ENCODE measurements at regions not wholly inside any gene's neighbourhood (a gene's known extent, or its start where the extent isn't known, plus 50 kb on each side); places are given as distances from the start of the nearest gene placed in this dataset.
A peak's percentile ranks its signal among the peaks of the same experiment; 100 is the strongest.
"Not testable (repeated sequence)": the region's sequence is repeated elsewhere in the genome, so short reads cannot be mapped to it uniquely, and the experiment has no call there.

GRCh38 chr5:58312299-58312698, 147.6 kb downstream of the PLK2 start:
- H3K36me3 ChIP-seq (replicated peaks) = no peaks in the 10 kb centered on the region
- H3K4me1 ChIP-seq = no peaks in the 10 kb centered on the region
- in situ Hi-C loops (cut with MboI; ENCODE audit: low sequenced_read_pairs) = no loop called here
- H3K4me3 ChIP-seq = no peak overlapping the region
- H3K27me3 ChIP-seq (ENCODE audit: low read depth) = no peaks in the 10 kb centered on the region
- H3K9me3 ChIP-seq = no peaks in the 10 kb centered on the region
- no peak for DNase-seq (ENCODE audit: low spot score in 2 of 2)

GRCh38 chr5:58311526-58311925, 148.4 kb downstream of the PLK2 start:
- no peak overlapping the region for H3K4me3 ChIP-seq
- H3K27me3 ChIP-seq (ENCODE audit: low read depth) = no peaks in the 10 kb centered on the region
- in situ Hi-C loops (cut with MboI; ENCODE audit: low sequenced_read_pairs) = no loop called here
- no peaks in the 10 kb centered on the region for H3K36me3 ChIP-seq (replicated peaks)
- DNase-seq (ENCODE audit: low spot score in 2 of 2) = no peak
- no peaks in the 10 kb centered on the region for H3K4me1 ChIP-seq
- no peaks in the 10 kb centered on the region for H3K9me3 ChIP-seq

GRCh38 chr5:58308384-58308783, 151.5 kb downstream of the PLK2 start:
- H3K4me1 ChIP-seq; in situ Hi-C loops (cut with MboI; ENCODE audit: low sequenced_read_pairs); DNase-seq (ENCODE audit: low spot score in 2 of 2): not testable (repeated sequence)

GRCh38 chr5:58300346-58300895, 159.5 kb downstream of the PLK2 start:
- in situ Hi-C loops (cut with MboI; ENCODE audit: low sequenced_read_pairs) = no loop called here
- DNase-seq (ENCODE audit: low spot score in 2 of 2) = no peak
- no peak overlapping the region for H3K4me3 ChIP-seq
- no peaks in the 10 kb centered on the region for H3K36me3 ChIP-seq (replicated peaks)
- H3K27me3 ChIP-seq (ENCODE audit: low read depth) = no peaks in the 10 kb centered on the region
- no peaks in the 10 kb centered on the region for H3K9me3 ChIP-seq
- no peaks in the 10 kb centered on the region for H3K4me1 ChIP-seq

More at GRCh38 chr5:58308384-58308783, 151.5 kb downstream of the PLK2 start:
- H3K36me3 ChIP-seq (replicated peaks); H3K4me3 ChIP-seq; H3K9me3 ChIP-seq; H3K27me3 ChIP-seq (ENCODE audit: low read depth): not testable (repeated sequence)

- Histone ChIP-seq H3K4me3 (no peak overlapping the region), H3K9me3 (no peaks in the 10 kb centered on the region), H3K4me1 (no peaks in the 10 kb centered on the region), H3K36me3 (replicated peaks) (no peaks in the 10 kb centered on the region), H3K27me3 (ENCODE audit: low read depth) (no peaks in the 10 kb centered on the region)
- no peak for DNase-seq (ENCODE audit: low spot score in 2 of 2)
- in situ Hi-C loops (cut with MboI; ENCODE audit: low sequenced_read_pairs) = no loop called here
These were observed 160.6 kb downstream of the PLK2 start for GRCh38 chr5:58299256-58299655.

GRCh38 chr5:58294598-58295305, 165.1 kb downstream of the PLK2 start:
- Histone ChIP-seq H3K27me3 (ENCODE audit: low read depth) (no peaks in the 10 kb centered on the region), H3K4me1 (no peaks in the 10 kb centered on the region), H3K4me3 (no peak overlapping the region), H3K9me3 (no peaks in the 10 kb centered on the region), H3K36me3 (replicated peaks) (no peaks in the 10 kb centered on the region)
- no peak for DNase-seq (ENCODE audit: low spot score in 2 of 2)
- in situ Hi-C loops (cut with MboI; ENCODE audit: low sequenced_read_pairs) = no loop called here

- H3K27me3 ChIP-seq (ENCODE audit: low read depth); in situ Hi-C loops (cut with MboI; ENCODE audit: low sequenced_read_pairs); H3K4me1 ChIP-seq; H3K36me3 ChIP-seq (replicated peaks); H3K4me3 ChIP-seq; H3K9me3 ChIP-seq: not testable (repeated sequence)
- peak in 1 of 2 experiments; percentile 7 for DNase-seq (ENCODE audit: low spot score in 2 of 2)
These were observed 171.6 kb downstream of the PLK2 start for GRCh38 chr5:58288275-58288674.

- Histone ChIP-seq H3K36me3 (replicated peaks) (no peaks in the 10 kb centered on the region), H3K9me3 (no peaks in the 10 kb centered on the region)
- in situ Hi-C loops (cut with MboI; ENCODE audit: low sequenced_read_pairs) = no loop called here
These were observed 173.1 kb downstream of the PLK2 start for GRCh38 chr5:58286741-58287140.

GRCh38 chr5:58285900-58286299, 174.0 kb downstream of the PLK2 start:
- Histone ChIP-seq H3K27me3 (ENCODE audit: low read depth) (no peaks in the 10 kb centered on the region; the same call in 1 of the 2 replicates), H3K4me1 (no peaks in the 10 kb centered on the region), H3K9me3 (no peaks in the 10 kb centered on the region), H3K36me3 (replicated peaks) (no peaks in the 10 kb centered on the region), H3K4me3 (no peak overlapping the region)
- in situ Hi-C loops (cut with MboI; ENCODE audit: low sequenced_read_pairs) = no loop called here
- DNase-seq (ENCODE audit: low spot score in 2 of 2) = no peak

More at GRCh38 chr5:58286741-58287140, 173.1 kb downstream of the PLK2 start:
- no peak for DNase-seq (ENCODE audit: low spot score in 2 of 2)
- no peaks in the 10 kb centered on the region for H3K4me1 ChIP-seq
- H3K27me3 ChIP-seq (ENCODE audit: low read depth) = no peaks in the 10 kb centered on the region; the same call in 1 of the 2 replicates
- H3K4me3 ChIP-seq = no peak overlapping the region

- Histone ChIP-seq H3K9me3 (no peaks in the 10 kb centered on the region), H3K36me3 (replicated peaks) (no peaks in the 10 kb centered on the region), H3K27me3 (ENCODE audit: low read depth) (no peaks in the 10 kb centered on the region; the same call in 1 of the 2 replicates), H3K4me3 (no peak overlapping the region), H3K4me1 (no peaks in the 10 kb centered on the region)
- no peak for DNase-seq (ENCODE audit: low spot score in 2 of 2)
- in situ Hi-C loops (cut with MboI; ENCODE audit: low sequenced_read_pairs) = no loop called here
These were observed 175.0 kb downstream of the PLK2 start for GRCh38 chr5:58284886-58285285.

GRCh38 chr5:58281189-58281588, 178.7 kb downstream of the PLK2 start:
- no peaks in the 10 kb centered on the region; the same call in 1 of the 2 replicates for H3K27me3 ChIP-seq (ENCODE audit: low read depth)
- no peaks in the 10 kb centered on the region for H3K9me3 ChIP-seq
- H3K4me1 ChIP-seq = no peaks in the 10 kb centered on the region
- no peaks in the 10 kb centered on the region for H3K36me3 ChIP-seq (replicated peaks)
- in situ Hi-C loops (cut with MboI; ENCODE audit: low sequenced_read_pairs) = no loop called here
- H3K4me3 ChIP-seq = no peak overlapping the region
- no peak for DNase-seq (ENCODE audit: low spot score in 2 of 2)

- Histone ChIP-seq H3K36me3 (replicated peaks) (no peaks in the 10 kb centered on the region), H3K4me3 (no peak overlapping the region), H3K4me1 (no peaks in the 10 kb centered on the region), H3K9me3 (no peaks in the 10 kb centered on the region), H3K27me3 (ENCODE audit: low read depth) (no peaks in the 10 kb centered on the region; the same call in 1 of the 2 replicates)
- in situ Hi-C loops (cut with MboI; ENCODE audit: low sequenced_read_pairs) = no loop called here
- no peak for DNase-seq (ENCODE audit: low spot score in 2 of 2)
These were observed 180.6 kb downstream of the PLK2 start for GRCh38 chr5:58279259-58279658.

- in situ Hi-C loops (cut with MboI; ENCODE audit: low sequenced_read_pairs) = no loop called here
- no peaks in the 10 kb centered on the region for H3K4me1 ChIP-seq
- H3K36me3 ChIP-seq (replicated peaks) = no peaks in the 10 kb centered on the region
- no peak overlapping the region for H3K4me3 ChIP-seq
- no peaks in the 10 kb centered on the region for H3K9me3 ChIP-seq
- no peak for DNase-seq (ENCODE audit: low spot score in 2 of 2)
- no peaks in the 10 kb centered on the region for H3K27me3 ChIP-seq (ENCODE audit: low read depth)
These were observed 183.5 kb downstream of the PLK2 start for GRCh38 chr5:58276431-58276830.

- Histone ChIP-seq H3K4me3 (no peak overlapping the region), H3K36me3 (replicated peaks) (no peaks in the 10 kb centered on the region), H3K4me1 (no peaks in the 10 kb centered on the region), H3K9me3 (no peaks in the 10 kb centered on the region), H3K27me3 (ENCODE audit: low read depth) (no peaks in the 10 kb centered on the region)
- no peak for DNase-seq (ENCODE audit: low spot score in 2 of 2)
- in situ Hi-C loops (cut with MboI; ENCODE audit: low sequenced_read_pairs) = no loop called here
These were observed 184.4 kb downstream of the PLK2 start for GRCh38 chr5:58275516-58275915.

Data from HAP-1 (cell line).